ENCODE measurements at regions not wholly inside any gene's neighbourhood (a gene's known extent, or its start where the extent isn't known, plus 50 kb on each side); places are given as distances from the start of the nearest gene placed in this dataset.
A peak's percentile ranks its signal among the peaks of the same experiment; 100 is the strongest.

DNA sequence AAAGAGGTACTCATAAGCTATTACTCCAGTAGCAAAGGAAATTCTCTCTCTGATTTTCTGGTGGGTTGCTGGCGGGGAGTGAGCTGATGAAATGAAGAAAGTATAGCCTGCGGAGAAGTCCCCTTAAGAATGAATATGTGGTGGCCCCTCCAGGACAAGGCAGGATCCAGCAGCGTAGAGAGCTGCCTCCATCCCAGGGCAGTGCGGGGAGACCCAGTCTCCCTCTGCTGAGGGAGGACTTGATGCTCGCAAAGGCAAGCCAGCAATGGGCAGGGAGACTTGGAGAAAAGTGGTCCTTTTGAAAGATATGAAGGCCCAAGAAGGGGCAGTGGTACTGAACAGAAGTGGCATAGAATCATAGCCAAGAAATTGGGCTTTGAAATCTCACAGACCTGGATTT, 106.0 kb upstream of the SLC44A3 start:
- Histone ChIP-seq H2AK5ac (ENCODE audit: low read length) (peak overlapping the region; percentile 12), H3K9ac (ENCODE audit: low read length) (no peak overlapping the region), H2BK120ac (ENCODE audit: insufficient read depth, low read length, poor library complexity) (peak overlapping the region; percentile 81), H3K79me2 (ENCODE audit: control insufficient read depth, insufficient read depth, low read length, poor library complexity) (no peaks in the 10 kb centered on the region), H3K18ac (ENCODE audit: low read length) (no peak overlapping the region), H3K9me3 (ENCODE audit: insufficient read depth, low read depth, low read length) (peaks cover 1% of the 10 kb centered on the region), H3K36me3 (ENCODE audit: control insufficient read depth in 1 of 2, insufficient read depth in 2 of 2, low read length in 2 of 2) (no peaks in the 10 kb centered on the region), H3K27me3 (ENCODE audit: insufficient read depth, low read length) (no peaks in the 10 kb centered on the region), H2AFZ (ENCODE audit: insufficient read depth, low read length, poor library complexity) (no peak overlapping the region), H4K91ac (ENCODE audit: low read depth, low read length) (peak overlapping the region; percentile 76), H3K27ac (ENCODE audit: low read depth, low read length) (no peak overlapping the region), H3K23ac (ENCODE audit: low read length) (no peak overlapping the region), H3K14ac (ENCODE audit: low read length) (peak overlapping the region; percentile 77), H3K4me3 (ENCODE audit: low read depth, low read length) (no peak overlapping the region), H3K4me1 (ENCODE audit: control insufficient read depth in 1 of 2, insufficient read depth in 2 of 2, low read length in 2 of 2) (peaks cover 5 to 13% of the 10 kb centered on the region in 2 experiments), H3K4ac (ENCODE audit: low read depth, low read length) (no peak overlapping the region), H2BK12ac (ENCODE audit: low read length) (peak overlapping the region; percentile 78), H3K79me1 (ENCODE audit: low read length) (peaks cover 3% of the 10 kb centered on the region), H4K8ac (ENCODE audit: low read depth, low read length) (no peak overlapping the region), H4K12ac (ENCODE audit: low read depth, low read length) (no peak overlapping the region), H2BK5ac (ENCODE audit: low read depth, low read length, poor library complexity) (peak overlapping the region; percentile 37), H3K4me2 (ENCODE audit: low read length) (no peak overlapping the region)
- WGBS (ENCODE audit: extremely low coverage, insufficient coverage, insufficient read length), result no CpG with 5 or more reads among the region's 5 CpGs
- no peak for DNase-seq

DNA sequence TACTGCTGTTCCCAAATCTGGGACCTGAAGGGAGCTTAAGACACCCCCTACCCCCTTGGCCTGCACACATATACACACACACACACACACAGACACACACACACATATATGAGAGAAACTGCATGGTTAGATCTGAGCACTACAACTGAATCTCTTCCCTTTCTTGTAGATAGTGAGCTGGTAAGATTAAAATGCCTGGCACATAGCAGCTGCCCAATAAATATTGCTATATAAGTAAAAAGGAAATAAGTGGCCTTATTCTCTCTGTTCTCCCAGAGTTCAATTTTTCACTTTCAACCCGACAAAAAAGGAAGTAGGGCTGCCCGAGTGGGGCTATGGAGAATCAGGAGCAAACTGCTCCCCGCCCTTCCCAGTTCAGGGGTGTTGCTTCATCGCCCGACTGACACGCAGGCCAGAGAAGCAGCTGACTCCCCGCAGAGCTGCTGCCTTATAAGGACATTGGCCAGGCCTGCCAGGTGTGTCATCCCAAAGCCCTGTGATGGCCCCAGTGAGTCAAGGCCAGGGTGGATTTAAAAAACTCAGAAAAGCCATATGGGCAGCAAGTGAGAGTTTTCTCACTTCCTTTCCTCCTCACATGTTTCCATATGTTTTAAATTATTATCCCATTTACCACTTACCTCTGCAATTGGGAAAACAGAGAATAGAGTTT, 106.5 kb upstream of the SLC44A3 start:
- H2AK5ac ChIP-seq (ENCODE audit: low read length), result no peak overlapping the region
- peak overlapping the region; percentile 70 for H4K91ac ChIP-seq (ENCODE audit: low read depth, low read length)
- H3K4me1 ChIP-seq (ENCODE audit: control insufficient read depth in 1 of 2, insufficient read depth in 2 of 2, low read length in 2 of 2), result peaks cover 5 to 15% of the 10 kb centered on the region in 2 experiments
- no peak overlapping the region for H3K4me3 ChIP-seq (ENCODE audit: low read depth, low read length)
- no peaks in the 10 kb centered on the region for H3K36me3 ChIP-seq (ENCODE audit: control insufficient read depth in 1 of 2, insufficient read depth in 2 of 2, low read length in 2 of 2)
- H3K14ac ChIP-seq (ENCODE audit: low read length), result no peak overlapping the region
- no peaks in the 10 kb centered on the region for H3K27me3 ChIP-seq (ENCODE audit: insufficient read depth, low read length)
- no peak overlapping the region for H2BK5ac ChIP-seq (ENCODE audit: low read depth, low read length, poor library complexity)
- H3K23ac ChIP-seq (ENCODE audit: low read length), result no peak overlapping the region
- no peak overlapping the region for H3K9ac ChIP-seq (ENCODE audit: low read length)
- no peak overlapping the region for H2AFZ ChIP-seq (ENCODE audit: insufficient read depth, low read length, poor library complexity)
- peaks cover 7% of the 10 kb centered on the region for H3K79me1 ChIP-seq (ENCODE audit: low read length)
- H3K79me2 ChIP-seq (ENCODE audit: control insufficient read depth, insufficient read depth, low read length, poor library complexity), result no peaks in the 10 kb centered on the region
- no peak overlapping the region for H3K4me2 ChIP-seq (ENCODE audit: low read length)
- WGBS (ENCODE audit: extremely low coverage, insufficient coverage, insufficient read length), result no CpG with 5 or more reads among the region's 7 CpGs
- peak overlapping the region; percentile 30 for H2BK120ac ChIP-seq (ENCODE audit: insufficient read depth, low read length, poor library complexity)
- no peak overlapping the region for H4K8ac ChIP-seq (ENCODE audit: low read depth, low read length)
- peaks cover 1% of the 10 kb centered on the region for H3K9me3 ChIP-seq (ENCODE audit: insufficient read depth, low read depth, low read length)
- no peak overlapping the region for H3K4ac ChIP-seq (ENCODE audit: low read depth, low read length)
- no peak overlapping the region for H4K12ac ChIP-seq (ENCODE audit: low read depth, low read length)
- peak; percentile 63 to 65 for DNase-seq
- H2BK12ac ChIP-seq (ENCODE audit: low read length), result no peak overlapping the region
- no peak overlapping the region for H3K27ac ChIP-seq (ENCODE audit: low read depth, low read length)
- H3K18ac ChIP-seq (ENCODE audit: low read length), result no peak overlapping the region

GRCh38 chr1:94709891-94710581, 110.1 kb upstream of the SLC44A3 start:
- peaks cover 5 to 19% of the 10 kb centered on the region in 2 experiments for H3K4me1 ChIP-seq (ENCODE audit: control insufficient read depth in 1 of 2, insufficient read depth in 2 of 2, low read length in 2 of 2)
- H2BK12ac ChIP-seq (ENCODE audit: low read length), result no peak overlapping the region
- no peak overlapping the region for H3K4me2 ChIP-seq (ENCODE audit: low read length)
- H3K79me1 ChIP-seq (ENCODE audit: low read length), result peaks cover 10% of the 10 kb centered on the region
- no peaks in the 10 kb centered on the region for H3K27me3 ChIP-seq (ENCODE audit: insufficient read depth, low read length)
- no peaks in the 10 kb centered on the region for H3K79me2 ChIP-seq (ENCODE audit: control insufficient read depth, insufficient read depth, low read length, poor library complexity)
- no peak overlapping the region for H3K4ac ChIP-seq (ENCODE audit: low read depth, low read length)
- no peak overlapping the region for H3K14ac ChIP-seq (ENCODE audit: low read length)
- no peak overlapping the region for H3K23ac ChIP-seq (ENCODE audit: low read length)
- H3K9ac ChIP-seq (ENCODE audit: low read length), result no peak overlapping the region
- no peaks in the 10 kb centered on the region for H3K36me3 ChIP-seq (ENCODE audit: control insufficient read depth in 1 of 2, insufficient read depth in 2 of 2, low read length in 2 of 2)
- H3K27ac ChIP-seq (ENCODE audit: low read depth, low read length), result no peak overlapping the region
- no peak overlapping the region for H4K91ac ChIP-seq (ENCODE audit: low read depth, low read length)
- WGBS (ENCODE audit: extremely low coverage, insufficient coverage, insufficient read length), result no CpG with 5 or more reads among the region's 8 CpGs
- no peak overlapping the region for H2BK120ac ChIP-seq (ENCODE audit: insufficient read depth, low read length, poor library complexity)
- H3K18ac ChIP-seq (ENCODE audit: low read length), result no peak overlapping the region
- H4K12ac ChIP-seq (ENCODE audit: low read depth, low read length), result no peak overlapping the region
- no peak overlapping the region for H4K8ac ChIP-seq (ENCODE audit: low read depth, low read length)
- no peak overlapping the region for H2AK5ac ChIP-seq (ENCODE audit: low read length)
- no peak overlapping the region for H2BK5ac ChIP-seq (ENCODE audit: low read depth, low read length, poor library complexity)
- H3K4me3 ChIP-seq (ENCODE audit: low read depth, low read length), result no peak overlapping the region
- no peak for DNase-seq
- H2AFZ ChIP-seq (ENCODE audit: insufficient read depth, low read length, poor library complexity), result no peak overlapping the region
- peaks cover 1% of the 10 kb centered on the region for H3K9me3 ChIP-seq (ENCODE audit: insufficient read depth, low read depth, low read length)

DNA sequence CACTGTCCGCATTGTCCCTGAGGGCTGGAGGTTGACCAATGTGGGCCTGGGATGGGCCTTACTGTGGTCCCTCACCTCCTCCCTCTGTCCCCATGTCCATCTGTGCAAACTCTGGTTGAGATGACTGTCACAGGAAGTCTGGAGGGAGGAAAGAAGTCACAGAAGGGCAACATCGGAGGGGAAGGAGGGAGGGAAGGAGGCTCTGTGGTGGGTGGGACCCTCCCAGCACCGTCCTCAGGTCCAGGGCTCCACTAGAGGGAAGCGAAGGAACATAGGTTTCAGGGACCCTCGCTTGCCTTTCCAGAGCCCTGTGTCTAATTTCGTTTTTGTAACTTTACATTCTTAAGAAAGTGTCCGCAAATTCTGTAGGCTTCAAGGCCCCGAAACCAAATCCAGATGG, 111.3 kb upstream of the SLC44A3 start:
- peaks cover 8% of the 10 kb centered on the region for H3K79me1 ChIP-seq (ENCODE audit: low read length)
- H3K27me3 ChIP-seq (ENCODE audit: insufficient read depth, low read length), result no peaks in the 10 kb centered on the region
- H4K12ac ChIP-seq (ENCODE audit: low read depth, low read length), result no peak overlapping the region
- peak overlapping the region; percentile 0 for H4K8ac ChIP-seq (ENCODE audit: low read depth, low read length)
- no peak overlapping the region for H2BK5ac ChIP-seq (ENCODE audit: low read depth, low read length, poor library complexity)
- no peak for DNase-seq
- H3K9ac ChIP-seq (ENCODE audit: low read length), result no peak overlapping the region
- H2AK5ac ChIP-seq (ENCODE audit: low read length), result peak overlapping the region; percentile 80
- no peaks in the 10 kb centered on the region for H3K79me2 ChIP-seq (ENCODE audit: control insufficient read depth, insufficient read depth, low read length, poor library complexity)
- no peak overlapping the region for H3K4me2 ChIP-seq (ENCODE audit: low read length)
- no peak overlapping the region for H3K23ac ChIP-seq (ENCODE audit: low read length)
- no peak overlapping the region for H2BK12ac ChIP-seq (ENCODE audit: low read length)
- H3K18ac ChIP-seq (ENCODE audit: low read length), result no peak overlapping the region
- peak overlapping the region; percentile 59 for H3K14ac ChIP-seq (ENCODE audit: low read length)
- no peak overlapping the region for H3K4me3 ChIP-seq (ENCODE audit: low read depth, low read length)
- H3K4ac ChIP-seq (ENCODE audit: low read depth, low read length), result no peak overlapping the region
- no peak overlapping the region for H2BK120ac ChIP-seq (ENCODE audit: insufficient read depth, low read length, poor library complexity)
- no CpG with 5 or more reads among the region's 8 CpGs for WGBS (ENCODE audit: extremely low coverage, insufficient coverage, insufficient read length)
- H2AFZ ChIP-seq (ENCODE audit: insufficient read depth, low read length, poor library complexity), result no peak overlapping the region
- peaks cover 2 to 15% of the 10 kb centered on the region in 2 experiments for H3K4me1 ChIP-seq (ENCODE audit: control insufficient read depth in 1 of 2, insufficient read depth in 2 of 2, low read length in 2 of 2)
- no peak overlapping the region for H3K27ac ChIP-seq (ENCODE audit: low read depth, low read length)
- H3K36me3 ChIP-seq (ENCODE audit: control insufficient read depth in 1 of 2, insufficient read depth in 2 of 2, low read length in 2 of 2), result no peaks in the 10 kb centered on the region
- H4K91ac ChIP-seq (ENCODE audit: low read depth, low read length), result peak overlapping the region; percentile 36
- no peaks in the 10 kb centered on the region for H3K9me3 ChIP-seq (ENCODE audit: insufficient read depth, low read depth, low read length)
